Kidney (tissue), 13 donors: ENCODE measurements at regions not wholly inside any gene's neighbourhood (a gene's known extent, or its start where the extent isn't known, plus 50 kb on each side); places are given as distances from the start of the nearest gene placed in this dataset.

ENCODE experiments used
- DNase-seq, 5 donors: peaks; one replicate each; pipeline ENCODE4 v3.0.0-alpha.2; 2013 to 2020
- FAIRE-seq: peaks from 2 replicates; lab custom pipeline; 2012; peaks lifted over from hg19 to GRCh38; lab: Jason Lieb, UNC
- H3K27ac ChIP-seq, 2 donors: one replicate each; pipeline ENCODE4 v1.7.0; 2013; ENCODE audit warnings: low read depth in 2 of 2, low read length in 2 of 2, inconsistent platforms in 1 of 2
- H3K27me3 ChIP-seq: one replicate; pipeline ENCODE4 v1.7.1; 2013; ENCODE audit warnings: low read length, inconsistent platforms; ENCODE audit not compliant: control insufficient read depth, insufficient read depth
- H3K36me3 ChIP-seq, 3 donors: one replicate each; pipeline versions ENCODE4 v1.7.0 to v1.7.1; 2013; ENCODE audit warnings: low read length in 3 of 3, control low read depth in 1 of 3, inconsistent platforms in 1 of 3; ENCODE audit not compliant: insufficient read depth in 3 of 3, control insufficient read depth in 2 of 3
- H3K4me1 ChIP-seq, 3 donors: one replicate each; pipeline versions ENCODE4 v1.7.0 to v1.7.1; 2013; ENCODE audit warnings: low read length in 3 of 3, inconsistent platforms in 1 of 3, low read depth in 1 of 3; ENCODE audit not compliant: control insufficient read depth in 2 of 3, insufficient read depth in 2 of 3
- H3K4me3 ChIP-seq, 3 donors: one replicate each; pipeline versions ENCODE4 v1.7.0 to v1.8.1; 2013; ENCODE audit warnings: low read length in 3 of 3, control low read depth in 1 of 3, inconsistent platforms in 1 of 3
- H3K9ac ChIP-seq, 3 donors: one replicate each; pipeline versions ENCODE4 v1.7.0 to v1.7.1; 2013; ENCODE audit warnings: low read length in 3 of 3, control low read depth in 1 of 3, inconsistent platforms in 1 of 3
- H3K9me3 ChIP-seq, 3 donors: one replicate each; pipeline versions ENCODE4 v1.7.0 to v1.7.1; 2013; ENCODE audit warnings: low read length in 3 of 3, control low read depth in 1 of 3, inconsistent platforms in 1 of 3; ENCODE audit not compliant: control insufficient read depth in 2 of 3, insufficient read depth in 1 of 3
- CTCF ChIP-seq: IDR thresholded peaks from 3 replicates; pipeline ENCODE4 v1.5.1; 2012; ENCODE audit warnings: mild to moderate bottlenecking, moderate library complexity, borderline replicate concordance; ENCODE audit not compliant: insufficient read depth; ENCODE audit errors: extremely low read depth
- intact Hi-C: fragments of 100-400 bp; cut with DNase I; formaldehyde crosslinking; loops from one replicate; pipeline ENCODE4 v1.11.1; 2022
- donor health status: control.
- donor health status: control.
- donor health status: control.
- donor health status: control.
- donor health status: control.
- donor health status: DM: yes; HTN: yes; CAD: no.
- donor health status: Normal renal cell carcinoma (clear cell type).

DNA sequence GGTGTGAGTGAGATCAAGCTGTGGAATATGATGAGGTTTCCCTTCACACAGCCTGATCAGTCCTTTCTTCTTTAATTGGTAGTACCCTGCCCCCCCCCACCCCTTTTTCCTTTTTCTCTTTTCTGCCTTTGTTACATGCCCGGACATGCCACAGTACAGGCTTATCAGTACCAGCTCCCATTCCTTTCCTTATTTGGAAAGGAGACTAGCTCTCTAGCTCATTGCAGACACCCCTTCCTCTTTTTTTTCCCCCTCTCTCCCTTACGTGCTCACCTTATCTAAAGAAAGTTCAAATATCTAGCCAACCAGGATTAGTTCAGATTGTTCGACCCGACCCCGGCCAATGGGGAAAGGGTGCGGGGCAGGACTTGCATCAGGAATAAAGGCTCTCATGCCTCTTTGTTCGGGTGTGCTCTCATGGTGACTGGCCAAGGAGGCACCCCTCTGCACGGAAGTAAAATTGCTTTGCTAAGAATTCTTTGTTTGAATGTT is 230.4 kb downstream of the ACTR3B start:
- Histone ChIP-seq H3K4me1 (peaks cover 0 to 3% (median 0%) of the 10 kb centered on the region in 3 donors), H3K27me3 (no peaks in the 10 kb centered on the region), H3K27ac (no peak overlapping the region), H3K36me3 (no peaks in the 10 kb centered on the region), H3K9ac (no peak overlapping the region), H3K4me3 (no peak overlapping the region), H3K9me3 (no peaks in the 10 kb centered on the region)
- TF ChIP-seq CTCF, result no peak
- FAIRE-seq (no peak), DNase-seq (no peak)
- intact Hi-C loops, result no loop called here

DNA sequence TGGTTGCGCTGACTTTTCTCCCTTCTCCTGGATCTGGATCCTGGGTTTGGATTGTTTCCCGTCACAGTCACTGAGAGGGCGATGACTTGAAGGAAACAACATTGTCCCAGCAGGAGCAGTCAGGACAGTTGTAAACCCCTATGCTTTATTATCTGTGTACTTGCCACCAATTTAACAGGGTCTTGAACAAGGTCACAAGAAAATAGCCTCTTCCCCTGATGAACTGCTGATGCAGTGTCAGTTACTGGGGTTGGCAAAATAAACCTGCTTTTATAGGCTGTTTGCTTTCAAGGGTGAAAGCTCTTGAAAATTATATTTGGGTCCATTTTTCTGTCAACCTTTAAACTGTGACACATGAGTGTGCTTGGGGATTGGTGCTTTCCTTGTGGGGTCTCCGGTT is 238.9 kb downstream of the ACTR3B start:
- H3K36me3 ChIP-seq, result no peaks in the 10 kb centered on the region
- no peak overlapping the region for H3K27ac ChIP-seq
- no peaks in the 10 kb centered on the region for H3K9me3 ChIP-seq
- intact Hi-C loops, result no loop called here
- no peaks in the 10 kb centered on the region for H3K27me3 ChIP-seq
- no peak overlapping the region for H3K4me3 ChIP-seq
- DNase-seq, result peak in 3 of 5 donors; percentile 49 to 83 (median 80)
- TF ChIP-seq CTCF, result no peak
- no peak overlapping the region for H3K9ac ChIP-seq
- no peak for FAIRE-seq
- H3K4me1 ChIP-seq, result no peaks in the 10 kb centered on the region

DNA sequence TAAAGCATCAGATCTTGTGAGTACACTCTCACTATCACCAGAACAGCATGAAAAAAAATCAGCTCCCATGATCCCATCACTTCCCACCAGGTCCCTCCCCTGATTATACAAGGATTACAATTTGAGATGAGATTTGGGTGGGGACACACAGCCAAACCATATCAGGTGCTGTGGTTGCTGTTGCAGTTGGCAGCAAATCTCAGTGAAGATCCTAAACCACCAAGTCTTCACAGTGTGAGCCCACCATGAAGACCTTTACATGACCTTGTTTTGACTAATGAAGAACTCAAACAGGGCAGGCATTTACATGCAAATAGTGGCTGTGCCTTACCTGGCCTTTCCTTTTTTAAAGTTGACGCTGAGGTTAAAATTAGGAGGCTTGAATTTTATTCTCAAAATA is 242.6 kb downstream of the ACTR3B start:
- intact Hi-C loops, result no loop called here
- no peaks in the 10 kb centered on the region for H3K36me3 ChIP-seq
- H3K27ac ChIP-seq, result no peak overlapping the region
- no peak overlapping the region for H3K9ac ChIP-seq
- peaks cover 0 to 4% (median 0%) of the 10 kb centered on the region in 3 donors for H3K4me1 ChIP-seq
- H3K9me3 ChIP-seq, result no peaks in the 10 kb centered on the region
- TF ChIP-seq CTCF, result no peak
- no peaks in the 10 kb centered on the region for H3K27me3 ChIP-seq
- DNase-seq (no peak), FAIRE-seq (no peak)
- H3K4me3 ChIP-seq, result no peak overlapping the region

GRCh38 chr7:153002572-153002971 is 243.0 kb downstream of the ACTR3B start:
- FAIRE-seq, result no peak
- H3K9ac ChIP-seq, result no peak overlapping the region
- H3K4me3 ChIP-seq, result no peak overlapping the region
- H3K27me3 ChIP-seq, result no peaks in the 10 kb centered on the region
- no peak for TF ChIP-seq CTCF
- H3K36me3 ChIP-seq, result no peaks in the 10 kb centered on the region
- intact Hi-C loops, result no loop called here
- no peak for DNase-seq
- H3K9me3 ChIP-seq, result no peaks in the 10 kb centered on the region
- H3K27ac ChIP-seq, result no peak overlapping the region
- H3K4me1 ChIP-seq, result peaks cover 0 to 4% (median 0%) of the 10 kb centered on the region in 3 donors
